IgD-negative memory B cell (primary cell): ENCODE measurements at regions not wholly inside any gene's neighbourhood (a gene's known extent, or its start where the extent isn't known, plus 50 kb on each side); places are given as distances from the start of the nearest gene placed in this dataset.
"Not testable (repeated sequence)": the region's sequence is repeated elsewhere in the genome, so short reads cannot be mapped to it uniquely, and the experiment has no call there.

Source experiments
- H3K27ac Mint-ChIP-seq, 3 donors: one replicate each; pipeline ENCODE4 v1.8.0; 2020 to 2022; ENCODE audit warnings: mild to moderate bottlenecking in 3 of 3, mixed read lengths in 3 of 3, moderate library complexity in 1 of 3
- H3K27me3 Mint-ChIP-seq: one replicate; pipeline ENCODE4 v1.8.0; 2021; ENCODE audit warnings: mixed read lengths
- H3K36me3 Mint-ChIP-seq: one replicate; pipeline ENCODE4 v1.8.0; 2020; ENCODE audit warnings: mild to moderate bottlenecking, mixed read lengths
- H3K4me1 Mint-ChIP-seq, 3 donors: one replicate each; pipeline ENCODE4 v1.8.0; 2020 to 2022; ENCODE audit warnings: mixed read lengths in 3 of 3, mild to moderate bottlenecking in 1 of 3
- H3K4me3 Mint-ChIP-seq, 4 donors: one replicate each; pipeline ENCODE4 v1.8.0; 2020 to 2022; ENCODE audit warnings: mild to moderate bottlenecking in 4 of 4, mixed read lengths in 4 of 4, moderate library complexity in 3 of 4
- H3K9me3 Mint-ChIP-seq, 3 donors: one replicate each; pipeline ENCODE4 v1.8.0; 2020 to 2021; ENCODE audit warnings: mixed read lengths in 3 of 3, mild to moderate bottlenecking in 1 of 3

DNA sequence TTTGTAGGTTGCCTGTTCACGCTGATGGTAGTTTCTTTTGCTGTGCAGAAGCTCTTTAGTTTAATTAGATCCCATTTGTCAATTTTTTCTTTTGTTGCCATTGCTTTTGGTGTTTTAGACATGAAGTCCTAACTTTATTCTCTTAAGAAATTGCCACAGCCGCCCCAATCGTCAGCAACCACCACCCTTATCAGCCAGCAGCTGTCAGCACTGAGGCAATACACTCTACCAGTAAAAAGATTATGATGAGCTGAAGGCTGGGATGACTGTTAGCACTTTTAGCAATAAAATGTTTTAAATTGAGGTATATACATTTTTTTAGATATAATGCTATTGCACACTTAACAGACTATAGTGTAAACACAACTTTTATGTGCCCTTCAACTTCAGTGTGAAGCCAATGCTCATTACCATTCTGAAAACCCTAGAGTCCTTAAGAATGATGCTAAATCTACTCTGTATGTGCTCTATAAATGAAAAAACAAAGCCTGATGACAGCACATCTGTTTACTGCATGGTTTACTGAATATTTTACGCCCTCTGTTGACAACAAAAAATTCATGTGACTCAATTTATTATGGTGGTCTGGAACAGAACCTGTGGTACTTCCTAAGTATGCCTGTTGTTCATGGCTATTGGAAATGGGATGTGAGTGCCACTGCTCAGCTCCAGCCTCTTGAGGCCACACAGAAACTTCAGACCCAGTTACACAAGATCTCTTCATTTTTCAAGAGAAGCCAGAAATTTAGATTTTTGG, 197.4 kb downstream of the DUSP6 start:
- peaks cover 11 to 14% (median 14%) of the 10 kb centered on the region in 3 donors for H3K4me1 Mint-ChIP-seq
- H3K27me3 Mint-ChIP-seq, result no peaks in the 10 kb centered on the region
- H3K4me3 Mint-ChIP-seq, result no peak overlapping the region
- H3K27ac Mint-ChIP-seq, result peak overlapping the region in 1 of 3 donors; percentile 59
- H3K36me3 Mint-ChIP-seq, result no peaks in the 10 kb centered on the region
- peaks cover 3 to 8% (median 4%) of the 10 kb centered on the region in 3 donors for H3K9me3 Mint-ChIP-seq

- Mint-ChIP-seq H3K4me1 (peaks cover 11 to 14% (median 14%) of the 10 kb centered on the region in 3 donors), H3K36me3 (no peaks in the 10 kb centered on the region), H3K27ac (no peak overlapping the region), H3K27me3 (no peaks in the 10 kb centered on the region), H3K9me3 (peaks cover 3 to 8% (median 4%) of the 10 kb centered on the region in 3 donors), H3K4me3 (no peak overlapping the region)
Measured at GRCh38 chr12:89153341-89153740, 199.0 kb downstream of the DUSP6 start.

DNA sequence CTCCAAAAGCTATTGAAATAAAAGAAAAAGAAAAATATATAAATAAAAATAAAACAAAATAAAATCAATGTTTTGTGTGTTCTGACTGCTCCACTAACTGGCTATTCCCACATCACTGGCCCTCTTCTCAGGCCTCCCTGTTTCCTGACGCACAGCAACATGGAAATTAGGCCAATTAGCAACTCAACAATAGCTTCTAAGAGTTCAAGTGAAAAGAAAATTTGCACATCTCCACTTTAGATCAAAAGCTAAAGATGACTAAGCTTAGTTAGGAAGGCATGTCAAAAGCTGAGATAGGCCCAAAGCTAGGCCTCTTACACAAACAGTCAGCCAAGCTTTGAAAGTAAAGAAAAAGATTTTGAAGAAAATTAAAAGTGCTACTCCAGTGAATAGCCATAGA, 200.8 kb downstream of the DUSP6 start:
- Mint-ChIP-seq H3K4me3 (no peak overlapping the region), H3K9me3 (peaks cover 2 to 8% (median 5%) of the 10 kb centered on the region in 3 donors), H3K27ac (no peak overlapping the region)

DNA sequence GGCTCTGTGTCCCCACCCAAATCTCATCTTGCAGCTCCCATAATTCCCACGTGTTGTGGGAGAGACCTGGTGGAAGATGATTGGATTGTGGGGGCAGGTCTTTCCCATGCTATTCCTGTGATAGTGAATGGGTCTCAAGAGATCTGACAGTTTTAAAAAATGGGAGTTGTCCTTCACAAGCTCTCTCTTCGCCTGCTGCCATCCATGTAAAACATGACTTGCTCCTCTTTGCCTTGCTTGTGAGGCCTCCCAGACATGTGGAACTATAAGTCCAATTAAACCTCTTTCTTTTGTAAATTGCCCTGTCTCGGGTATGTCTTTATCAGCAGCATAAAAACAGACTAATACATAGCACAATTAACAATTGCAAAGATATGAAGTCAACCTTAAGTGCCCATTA, 201.5 kb downstream of the DUSP6 start:
- H3K27me3 Mint-ChIP-seq, H3K36me3 Mint-ChIP-seq, H3K4me1 Mint-ChIP-seq, H3K9me3 Mint-ChIP-seq, H3K4me3 Mint-ChIP-seq, H3K27ac Mint-ChIP-seq: not testable (repeated sequence)

More for the DNA sequence above, 200.8 kb downstream of the DUSP6 start:
- H3K36me3 Mint-ChIP-seq, result no peaks in the 10 kb centered on the region
- H3K4me1 Mint-ChIP-seq, result peaks cover 4 to 5% (median 4%) of the 10 kb centered on the region in 3 donors
- H3K27me3 Mint-ChIP-seq, result no peaks in the 10 kb centered on the region

- H3K9me3 Mint-ChIP-seq, result no peaks in the 10 kb centered on the region
- H3K27ac Mint-ChIP-seq, result no peak overlapping the region
- H3K27me3 Mint-ChIP-seq, result peaks cover 4% of the 10 kb centered on the region
- no peak overlapping the region for H3K4me3 Mint-ChIP-seq
- H3K36me3 Mint-ChIP-seq, result no peaks in the 10 kb centered on the region
- peaks cover 0 to 2% (median 0%) of the 10 kb centered on the region in 3 donors for H3K4me1 Mint-ChIP-seq
Measured at GRCh38 chr12:89140602-89141238, 211.6 kb downstream of the DUSP6 start.

GRCh38 chr12:89140141-89140540, 212.2 kb downstream of the DUSP6 start:
- Mint-ChIP-seq H3K36me3 (no peaks in the 10 kb centered on the region), H3K27me3 (peaks cover 4% of the 10 kb centered on the region), H3K4me1 (peaks cover 0 to 2% (median 0%) of the 10 kb centered on the region in 3 donors), H3K27ac (no peak overlapping the region), H3K9me3 (no peaks in the 10 kb centered on the region), H3K4me3 (no peak overlapping the region)

GRCh38 chr12:89139390-89139789, 212.9 kb downstream of the DUSP6 start:
- Mint-ChIP-seq H3K27ac (no peak overlapping the region), H3K4me1 (peaks cover 0 to 2% (median 0%) of the 10 kb centered on the region in 3 donors), H3K27me3 (peaks cover 4% of the 10 kb centered on the region)

DNA sequence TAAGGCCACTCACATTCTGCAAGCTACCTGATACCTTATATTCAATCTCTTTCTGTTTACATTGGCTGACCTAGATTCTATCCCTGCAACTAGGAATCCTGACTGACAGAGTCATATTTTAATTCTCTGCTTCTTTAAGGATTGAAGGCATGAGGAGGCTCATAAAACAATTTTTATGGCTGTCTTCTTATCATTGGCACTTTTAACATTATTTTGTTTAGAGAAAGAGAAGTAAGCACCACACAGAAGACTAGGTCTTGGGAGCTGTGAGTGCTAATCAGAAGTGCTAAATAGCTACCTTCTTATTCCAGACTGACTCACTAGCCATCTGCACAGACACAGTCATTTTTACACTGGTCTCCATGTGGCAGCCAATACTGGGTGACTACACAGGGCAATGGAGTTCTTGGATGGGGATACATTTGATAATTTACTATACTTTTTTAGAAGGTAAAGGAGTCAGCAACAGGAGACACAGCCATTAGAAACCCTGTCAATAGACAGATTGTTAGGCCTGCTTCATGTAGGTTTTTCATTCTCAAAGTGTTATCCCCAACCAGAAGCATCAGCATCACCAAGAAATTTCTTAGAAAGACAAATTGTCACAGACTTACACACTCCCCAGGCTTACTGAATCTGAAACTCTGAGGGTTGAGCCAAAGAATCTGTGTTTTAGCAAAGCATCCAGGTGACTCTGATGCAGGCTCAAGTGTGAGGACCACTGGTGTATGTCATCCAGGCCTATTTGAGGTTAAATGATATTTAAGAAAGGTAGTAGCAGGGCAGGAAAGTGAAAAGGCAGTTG, 214.1 kb downstream of the DUSP6 start:
- Mint-ChIP-seq H3K27ac (no peak overlapping the region), H3K9me3 (no peaks in the 10 kb centered on the region), H3K4me3 (no peak overlapping the region), H3K27me3 (peaks cover 4% of the 10 kb centered on the region), H3K36me3 (no peaks in the 10 kb centered on the region), H3K4me1 (peaks cover 0 to 2% (median 0%) of the 10 kb centered on the region in 3 donors)

More at GRCh38 chr12:89139390-89139789, 212.9 kb downstream of the DUSP6 start:
- H3K36me3 Mint-ChIP-seq, result no peaks in the 10 kb centered on the region
- no peaks in the 10 kb centered on the region for H3K9me3 Mint-ChIP-seq
- H3K4me3 Mint-ChIP-seq, result no peak overlapping the region

DNA sequence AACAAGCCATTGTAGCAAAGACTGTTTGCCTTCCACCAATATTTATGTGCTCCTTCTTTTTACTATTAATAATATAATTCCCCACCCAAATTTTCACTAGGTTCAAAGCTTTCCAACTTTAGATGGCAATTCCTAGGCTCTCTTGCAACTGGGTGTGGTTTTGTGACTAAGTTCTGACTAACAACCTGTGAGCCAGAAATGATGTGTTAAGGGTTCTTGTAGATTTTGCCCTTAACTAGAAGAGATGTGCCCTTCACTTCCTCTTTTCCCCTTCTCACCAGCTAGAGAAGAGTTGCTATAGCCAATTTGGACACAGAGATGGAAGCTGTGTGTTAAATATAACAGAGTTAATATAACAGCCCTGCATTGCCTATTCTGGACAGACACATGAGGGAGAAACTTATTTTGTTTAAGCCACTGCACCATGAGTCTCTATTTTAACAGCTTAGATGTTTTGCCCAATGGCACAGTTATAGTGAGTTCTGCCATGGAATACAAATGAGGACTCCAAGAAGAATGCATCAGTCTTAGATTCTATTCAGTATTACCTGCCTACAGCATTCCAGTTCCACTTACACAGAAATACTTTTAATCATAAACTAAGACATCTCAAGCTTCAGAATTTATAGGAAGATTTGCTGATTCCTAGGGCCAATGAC, 216.2 kb downstream of the DUSP6 start:
- no peaks in the 10 kb centered on the region for H3K36me3 Mint-ChIP-seq
- H3K27ac Mint-ChIP-seq, result no peak overlapping the region
- H3K9me3 Mint-ChIP-seq, result no peaks in the 10 kb centered on the region
- no peak overlapping the region for H3K4me3 Mint-ChIP-seq
- peaks cover 0 to 2% (median 0%) of the 10 kb centered on the region in 3 donors for H3K4me1 Mint-ChIP-seq
- no peaks in the 10 kb centered on the region for H3K27me3 Mint-ChIP-seq

DNA sequence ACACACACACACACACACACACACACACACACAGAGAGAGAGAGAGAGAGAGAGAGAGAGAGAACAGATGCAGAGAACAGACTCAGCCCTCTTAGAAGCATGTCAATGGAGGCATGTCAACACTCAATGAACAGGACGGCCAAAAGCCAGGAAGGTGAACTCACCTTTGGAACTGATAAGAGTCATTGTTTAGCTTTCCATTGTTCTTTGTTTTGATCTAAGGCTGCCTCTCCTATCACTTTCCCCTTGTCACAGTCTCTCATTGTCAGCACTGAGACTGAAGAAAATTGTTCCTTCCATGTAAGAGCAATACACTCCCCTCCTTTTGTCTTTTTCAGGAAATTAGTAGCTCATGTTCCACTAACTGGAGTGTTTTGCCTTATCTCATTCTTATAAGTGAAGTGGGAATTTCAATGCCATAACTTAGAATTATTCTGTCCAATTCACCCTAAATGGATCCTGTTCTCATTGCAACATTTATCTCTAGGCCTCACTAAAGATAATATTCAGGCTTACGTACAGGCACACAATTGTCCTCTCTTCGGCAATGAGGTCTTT, 218.0 kb downstream of the DUSP6 start:
- H3K36me3 Mint-ChIP-seq, result no peaks in the 10 kb centered on the region
- no peaks in the 10 kb centered on the region for H3K27me3 Mint-ChIP-seq
- H3K9me3 Mint-ChIP-seq, result no peaks in the 10 kb centered on the region
- no peak overlapping the region for H3K27ac Mint-ChIP-seq
- no peak overlapping the region for H3K4me3 Mint-ChIP-seq
- peaks cover 0 to 5% (median 0%) of the 10 kb centered on the region in 3 donors for H3K4me1 Mint-ChIP-seq

DNA sequence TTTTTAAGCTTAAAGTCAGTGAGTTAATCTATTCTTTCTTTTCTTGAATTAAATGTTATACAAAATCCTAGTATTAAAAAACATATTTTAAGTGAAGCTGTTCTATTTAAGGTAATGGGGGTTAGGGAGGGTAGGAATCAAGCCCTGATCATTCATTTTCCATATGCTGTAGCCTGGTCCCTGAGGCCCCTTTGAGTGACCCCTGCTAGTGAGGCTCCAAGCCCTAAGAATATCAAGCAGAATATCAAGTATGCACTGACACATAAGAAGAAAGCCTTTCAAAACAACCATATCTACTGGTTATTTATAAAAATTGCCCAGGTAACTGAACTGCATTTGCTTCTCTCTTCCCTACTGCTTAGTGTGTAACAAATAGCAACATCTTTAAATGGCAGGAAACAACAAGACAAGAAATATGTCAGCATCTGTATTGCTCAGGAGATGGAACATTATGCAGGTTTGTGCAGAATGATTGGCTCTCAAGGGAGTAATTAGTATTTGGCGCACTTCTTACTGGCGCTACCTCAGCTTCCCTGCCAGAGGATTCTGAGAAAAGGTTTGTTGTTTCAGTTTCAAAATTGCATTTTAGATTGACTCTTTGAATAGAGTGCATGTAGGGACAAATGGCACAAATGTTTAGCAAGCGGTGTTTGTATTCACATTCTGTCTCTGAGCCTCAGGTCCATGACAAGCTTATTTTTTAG, 223.0 kb downstream of the DUSP6 start:
- H3K27me3 Mint-ChIP-seq, result no peaks in the 10 kb centered on the region
- peaks cover 0 to 3% (median 0%) of the 10 kb centered on the region in 3 donors for H3K4me1 Mint-ChIP-seq
- H3K9me3 Mint-ChIP-seq, result no peaks in the 10 kb centered on the region
- no peaks in the 10 kb centered on the region for H3K36me3 Mint-ChIP-seq
- peak overlapping the region in 1 of 4 donors; percentile 29 for H3K4me3 Mint-ChIP-seq
- H3K27ac Mint-ChIP-seq, result no peak overlapping the region

DNA sequence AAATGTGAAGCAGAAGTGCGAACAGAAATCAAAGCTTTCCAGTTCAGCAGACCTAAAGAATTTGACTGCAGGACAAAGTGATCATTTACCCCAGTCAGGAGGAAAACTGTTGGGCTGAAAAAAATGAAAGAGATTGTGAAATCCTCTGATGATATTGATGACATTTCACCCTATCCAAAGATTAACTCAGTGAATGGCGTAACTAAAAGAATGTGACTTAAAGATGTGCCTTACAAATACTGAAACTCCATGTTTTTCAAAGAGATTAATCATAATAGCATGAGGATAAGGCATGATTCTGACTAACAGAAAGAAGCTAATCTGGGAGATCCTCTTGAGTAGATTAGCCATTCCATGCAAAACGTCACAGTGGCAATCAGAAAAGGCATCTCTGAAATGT, 225.6 kb downstream of the DUSP6 start:
- Mint-ChIP-seq H3K27me3 (peaks cover 2% of the 10 kb centered on the region), H3K27ac (no peak overlapping the region), H3K4me3 (no peak overlapping the region), H3K9me3 (no peaks in the 10 kb centered on the region), H3K4me1 (peaks cover 0 to 3% (median 0%) of the 10 kb centered on the region in 3 donors), H3K36me3 (no peaks in the 10 kb centered on the region)

GRCh38 chr12:89122852-89123251, 229.4 kb downstream of the DUSP6 start:
- Mint-ChIP-seq H3K9me3 (no peaks in the 10 kb centered on the region), H3K27ac (no peak overlapping the region), H3K36me3 (no peaks in the 10 kb centered on the region), H3K27me3 (peaks cover 2% of the 10 kb centered on the region), H3K4me1 (no peaks in the 10 kb centered on the region), H3K4me3 (no peak overlapping the region)

DNA sequence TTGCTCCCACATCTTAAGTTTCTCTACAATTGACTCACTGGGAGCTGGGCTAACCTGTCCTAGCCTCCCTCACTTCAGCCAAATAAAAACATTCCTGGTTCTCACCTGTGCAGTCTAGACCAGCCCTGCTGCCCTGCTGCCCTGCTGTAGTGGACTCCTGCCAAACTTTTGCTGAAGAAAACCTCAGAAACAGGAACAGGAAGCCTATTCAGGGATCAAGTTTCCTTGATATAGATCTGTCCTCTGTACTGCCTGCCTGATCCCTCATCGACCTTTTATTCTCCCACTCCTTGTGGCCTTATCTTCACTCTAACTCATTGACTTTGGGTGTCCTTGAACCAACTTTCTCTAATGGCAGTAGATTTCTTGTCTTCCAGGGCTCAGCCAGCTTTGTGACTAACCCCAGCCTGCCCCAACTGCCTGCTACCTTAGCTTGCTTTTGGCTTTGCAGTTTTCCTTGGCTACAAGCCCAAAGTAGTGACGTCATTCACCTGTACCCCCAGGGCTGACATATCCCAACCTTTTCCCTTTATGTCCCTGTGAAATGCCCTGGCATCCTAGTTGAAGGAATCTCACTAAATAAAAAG, 234.8 kb downstream of the DUSP6 start:
- no peaks in the 10 kb centered on the region for H3K27me3 Mint-ChIP-seq
- no peak overlapping the region for H3K27ac Mint-ChIP-seq
- no peak overlapping the region for H3K4me3 Mint-ChIP-seq
- H3K36me3 Mint-ChIP-seq, result no peaks in the 10 kb centered on the region
- no peaks in the 10 kb centered on the region for H3K9me3 Mint-ChIP-seq
- H3K4me1 Mint-ChIP-seq, result no peaks in the 10 kb centered on the region
